SK-N-MC (cell line): ENCODE measurements at regions not wholly inside any gene's neighbourhood (a gene's known extent, or its start where the extent isn't known, plus 50 kb on each side); places are given as distances from the start of the nearest gene placed in this dataset.
A peak's percentile ranks its signal among the peaks of the same experiment; 100 is the strongest.
"Not testable (repeated sequence)": the region's sequence is repeated elsewhere in the genome, so short reads cannot be mapped to it uniquely, and the experiment has no call there.

Source experiments
- DNase-seq: peaks from one replicate; pipeline ENCODE4 v3.0.0-alpha.2; 2011; ENCODE audit warnings: low read depth, low spot score
- H3K27ac ChIP-seq: fragments of 200-600 bp; sonication (generic); 2 replicates; pipeline ENCODE4 v1.5.1; 2016; ENCODE audit warnings: mixed run types
- H3K36me3 ChIP-seq: fragments of 200-600 bp; sonication (generic); 2 replicates; pipeline ENCODE4 v1.6.1; 2017; ENCODE audit warnings: antibody characterized with exemption, low read length, mixed read lengths; ENCODE audit not compliant: insufficient read depth
- H3K4me3 ChIP-seq: fragments of 200-600 bp; sonication (generic); 2 replicates; pipeline ENCODE4 v1.5.1; 2016
- H3K9ac ChIP-seq: fragments of 200-600 bp; sonication (generic); 2 replicates; pipeline ENCODE4 v1.8.0; 2017; ENCODE audit warnings: mixed run types, mixed read lengths; ENCODE audit not compliant: insufficient read length
- H3K9me3 ChIP-seq: fragments of 200-600 bp; sonication (generic); 2 replicates; pipeline ENCODE4 v1.6.1; 2017; ENCODE audit warnings: low read depth, mild to moderate bottlenecking, antibody characterized with exemption, low read length, moderate library complexity, mixed read lengths
- EZH2 ChIP-seq: fragments of 200-600 bp; sonication (generic); IDR thresholded peaks from one replicate; pipeline ENCODE4 v1.6.1; 2017; ENCODE audit warnings: antibody characterized with exemption
- FOXP2 ChIP-seq: optimal IDR thresholded peaks from 2 replicates; pipeline ENCODE3; 2011; ENCODE audit warnings: mild to moderate bottlenecking, moderate library complexity; ENCODE audit not compliant: insufficient read depth; ENCODE audit errors: extremely low read length, control extremely low read depth
- POLR2AphosphoS5 ChIP-seq: IDR thresholded peaks from 2 replicates; pipeline ENCODE4 v1.6.1; 2012; ENCODE audit warnings: mild to moderate bottlenecking, low read depth, low read length, borderline replicate concordance

GRCh38 chrX:83749736-83750135 lies 111.2 kb upstream of the CYLC1 start:
- DNase-seq, H3K4me3 ChIP-seq, H3K36me3 ChIP-seq, H3K27ac ChIP-seq, H3K9ac ChIP-seq, H3K9me3 ChIP-seq: not testable (repeated sequence)

GRCh38 chrX:83750451-83750850 lies 110.5 kb upstream of the CYLC1 start:
- H3K4me3 ChIP-seq, H3K9me3 ChIP-seq, H3K27ac ChIP-seq, DNase-seq, H3K36me3 ChIP-seq, H3K9ac ChIP-seq: not testable (repeated sequence)

GRCh38 chrX:83759872-83760271 lies 101.1 kb upstream of the CYLC1 start:
- peak; percentile 12 for DNase-seq
- TF ChIP-seq POLR2AphosphoS5 (no peak), FOXP2 (no peak), EZH2 (no peak)
- Histone ChIP-seq H3K36me3 (no peaks in the 10 kb centered on the region), H3K9me3 (no peaks in the 10 kb centered on the region), H3K4me3 (no peak overlapping the region), H3K9ac (no peak overlapping the region), H3K27ac (no peak overlapping the region)

GRCh38 chrX:83771664-83772063 lies 89.3 kb upstream of the CYLC1 start:
- Histone ChIP-seq H3K27ac (no peak overlapping the region), H3K9me3 (no peaks in the 10 kb centered on the region), H3K9ac (no peak overlapping the region), H3K4me3 (no peak overlapping the region), H3K36me3 (no peaks in the 10 kb centered on the region)
- no peak for DNase-seq
- TF ChIP-seq FOXP2 = no peak
- TF ChIP-seq EZH2 = no peak
- no peak for TF ChIP-seq POLR2AphosphoS5
